GM06990 (cell line): ENCODE measurements at regions not wholly inside any gene's neighbourhood (a gene's known extent, or its start where the extent isn't known, plus 50 kb on each side); places are given as distances from the start of the nearest gene placed in this dataset.

Source experiments
- DNase-seq: peaks from one replicate; pipeline ENCODE4 v3.0.0-alpha.2; 2011; ENCODE audit not compliant: insufficient read length; ENCODE audit errors: extremely low read depth
- H3K27me3 ChIP-seq: replicated peaks from 2 replicates; pipeline ENCODE4 v1.6.0; 2011; ENCODE audit warnings: low read length; ENCODE audit not compliant: control insufficient read depth, insufficient read depth
- H3K36me3 ChIP-seq: 2 replicates; pipeline ENCODE4 v1.5.1; 2011; ENCODE audit warnings: low read length; ENCODE audit not compliant: control insufficient read depth, insufficient read depth
- H3K4me3 ChIP-seq: replicated peaks from 2 replicates; pipeline ENCODE4 v1.5.1; 2011; ENCODE audit warnings: low read depth, mild to moderate bottlenecking, control low read depth, low read length
- TF ChIP-seq, protein P1 (sequence below): IDR thresholded peaks from 2 replicates; pipeline ENCODE4 v1.5.1; 2011; ENCODE audit warnings: low read length, control low read depth, mild to moderate bottlenecking, inconsistent platforms; ENCODE audit not compliant: insufficient read depth, poor library complexity, severe bottlenecking

DNA sequence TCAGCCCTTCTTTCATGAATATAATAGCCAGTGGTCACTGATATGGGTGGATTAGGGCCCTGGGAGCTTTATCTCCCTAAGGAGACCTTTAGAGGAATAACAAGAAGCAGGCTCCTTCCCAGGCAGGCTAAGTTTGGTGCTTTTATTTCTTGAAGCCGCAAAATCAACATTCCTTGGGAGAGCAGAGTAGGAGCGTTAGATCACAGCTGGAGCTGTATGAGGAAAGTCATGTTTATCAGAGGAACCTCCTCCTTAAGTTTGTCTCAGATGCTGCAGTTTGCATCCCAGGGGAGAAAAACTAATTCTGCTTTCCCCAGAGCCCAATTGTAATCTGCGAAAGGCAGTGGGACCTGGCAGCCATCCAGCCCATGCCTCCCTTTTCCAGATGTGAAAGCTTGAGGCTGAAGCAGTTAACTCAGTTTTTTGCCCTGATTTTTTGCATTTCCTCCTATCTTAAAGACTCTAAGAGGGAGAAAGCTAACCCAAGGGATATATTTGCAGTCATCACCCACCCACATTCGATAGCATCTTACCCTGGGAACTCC, 186.0 kb upstream of the FRMPD4 start:
- Histone ChIP-seq H3K27me3 (no peaks in the 10 kb centered on the region), H3K4me3 (no peak overlapping the region), H3K36me3 (no peaks in the 10 kb centered on the region)
- TF ChIP-seq, protein P1, sequence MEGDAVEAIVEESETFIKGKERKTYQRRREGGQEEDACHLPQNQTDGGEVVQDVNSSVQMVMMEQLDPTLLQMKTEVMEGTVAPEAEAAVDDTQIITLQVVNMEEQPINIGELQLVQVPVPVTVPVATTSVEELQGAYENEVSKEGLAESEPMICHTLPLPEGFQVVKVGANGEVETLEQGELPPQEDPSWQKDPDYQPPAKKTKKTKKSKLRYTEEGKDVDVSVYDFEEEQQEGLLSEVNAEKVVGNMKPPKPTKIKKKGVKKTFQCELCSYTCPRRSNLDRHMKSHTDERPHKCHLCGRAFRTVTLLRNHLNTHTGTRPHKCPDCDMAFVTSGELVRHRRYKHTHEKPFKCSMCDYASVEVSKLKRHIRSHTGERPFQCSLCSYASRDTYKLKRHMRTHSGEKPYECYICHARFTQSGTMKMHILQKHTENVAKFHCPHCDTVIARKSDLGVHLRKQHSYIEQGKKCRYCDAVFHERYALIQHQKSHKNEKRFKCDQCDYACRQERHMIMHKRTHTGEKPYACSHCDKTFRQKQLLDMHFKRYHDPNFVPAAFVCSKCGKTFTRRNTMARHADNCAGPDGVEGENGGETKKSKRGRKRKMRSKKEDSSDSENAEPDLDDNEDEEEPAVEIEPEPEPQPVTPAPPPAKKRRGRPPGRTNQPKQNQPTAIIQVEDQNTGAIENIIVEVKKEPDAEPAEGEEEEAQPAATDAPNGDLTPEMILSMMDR, result no peak
- DNase-seq, result no peak

DNA sequence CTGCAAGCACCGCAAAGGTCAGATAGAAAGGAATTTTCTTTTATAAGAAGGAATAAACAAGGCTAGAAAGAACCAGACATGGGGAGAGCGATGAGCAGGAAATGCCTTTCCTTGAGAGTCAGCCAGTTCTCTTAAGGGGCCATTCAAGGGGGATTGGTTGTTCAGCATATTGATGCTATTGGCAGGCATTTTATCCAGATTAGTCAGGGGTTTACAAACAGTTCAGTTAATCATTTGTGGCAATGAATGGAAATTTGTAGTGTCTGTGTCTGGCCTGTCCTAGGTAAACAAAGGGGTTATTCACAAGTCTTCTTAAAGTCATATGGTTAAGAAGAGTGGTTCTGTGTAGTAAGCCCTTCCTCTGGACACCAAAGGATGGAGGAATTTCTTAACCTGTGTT, 184.7 kb upstream of the FRMPD4 start:
- H3K27me3 ChIP-seq, result no peaks in the 10 kb centered on the region
- H3K4me3 ChIP-seq, result no peak overlapping the region
- DNase-seq, result no peak
- H3K36me3 ChIP-seq, result no peaks in the 10 kb centered on the region
- TF ChIP-seq, protein P1, result no peak

GRCh38 chrX:11954176-11954575, 184.1 kb upstream of the FRMPD4 start:
- H3K36me3 ChIP-seq, result no peaks in the 10 kb centered on the region

GRCh38 chrX:11960031-11960430, 178.2 kb upstream of the FRMPD4 start:
- TF ChIP-seq, protein P1, result no peak
- no peaks in the 10 kb centered on the region for H3K36me3 ChIP-seq
- no peaks in the 10 kb centered on the region for H3K27me3 ChIP-seq
- no peak for DNase-seq
- no peak overlapping the region for H3K4me3 ChIP-seq

More at GRCh38 chrX:11954176-11954575, 184.1 kb upstream of the FRMPD4 start:
- no peaks in the 10 kb centered on the region for H3K27me3 ChIP-seq
- TF ChIP-seq, protein P1, result no peak
- no peak overlapping the region for H3K4me3 ChIP-seq
- no peak for DNase-seq

DNA sequence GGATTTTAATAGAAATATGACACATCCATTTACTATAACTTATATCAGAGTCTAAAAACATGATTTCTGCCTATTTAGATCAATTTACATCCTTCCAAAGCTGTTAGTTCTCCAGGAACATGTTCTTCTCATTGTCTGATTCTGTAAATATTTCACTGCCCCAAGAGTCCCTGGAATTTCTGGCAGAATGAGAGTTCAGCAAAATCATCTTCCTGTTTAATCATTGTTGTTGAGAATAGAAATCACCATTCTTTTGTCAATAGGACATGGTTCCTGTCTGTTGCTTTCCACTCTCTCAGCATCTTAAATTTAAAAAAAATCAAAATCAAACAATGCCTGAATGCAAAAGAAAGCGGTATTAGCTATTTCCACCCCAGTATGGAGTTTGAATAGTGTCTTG, 172.8 kb upstream of the FRMPD4 start:
- DNase-seq, result no peak
- Histone ChIP-seq H3K4me3 (no peak overlapping the region), H3K27me3 (no peaks in the 10 kb centered on the region), H3K36me3 (no peaks in the 10 kb centered on the region)
- TF ChIP-seq, protein P1, result no peak

GRCh38 chrX:11967986-11968869, 170.0 kb upstream of the FRMPD4 start:
- H3K36me3 ChIP-seq, result no peaks in the 10 kb centered on the region
- H3K4me3 ChIP-seq, result no peak overlapping the region
- no peak for DNase-seq
- TF ChIP-seq, protein P1, result no peak
- no peaks in the 10 kb centered on the region for H3K27me3 ChIP-seq
